Cerebellar cortex (tissue), 1 donor: ENCODE measurements at regions not wholly inside any gene's neighbourhood (a gene's known extent, or its start where the extent isn't known, plus 50 kb on each side); places are given as distances from the start of the nearest gene placed in this dataset.
A peak's percentile ranks its signal among the peaks of the same experiment; 100 is the strongest.
"Not testable (repeated sequence)": the region's sequence is repeated elsewhere in the genome, so short reads cannot be mapped to it uniquely, and the experiment has no call there.

Experiments used
- DNase-seq: peaks from one replicate; pipeline ENCODE4 v3.0.0-alpha.2; 2015; ENCODE audit warnings: low spot score

DNA sequence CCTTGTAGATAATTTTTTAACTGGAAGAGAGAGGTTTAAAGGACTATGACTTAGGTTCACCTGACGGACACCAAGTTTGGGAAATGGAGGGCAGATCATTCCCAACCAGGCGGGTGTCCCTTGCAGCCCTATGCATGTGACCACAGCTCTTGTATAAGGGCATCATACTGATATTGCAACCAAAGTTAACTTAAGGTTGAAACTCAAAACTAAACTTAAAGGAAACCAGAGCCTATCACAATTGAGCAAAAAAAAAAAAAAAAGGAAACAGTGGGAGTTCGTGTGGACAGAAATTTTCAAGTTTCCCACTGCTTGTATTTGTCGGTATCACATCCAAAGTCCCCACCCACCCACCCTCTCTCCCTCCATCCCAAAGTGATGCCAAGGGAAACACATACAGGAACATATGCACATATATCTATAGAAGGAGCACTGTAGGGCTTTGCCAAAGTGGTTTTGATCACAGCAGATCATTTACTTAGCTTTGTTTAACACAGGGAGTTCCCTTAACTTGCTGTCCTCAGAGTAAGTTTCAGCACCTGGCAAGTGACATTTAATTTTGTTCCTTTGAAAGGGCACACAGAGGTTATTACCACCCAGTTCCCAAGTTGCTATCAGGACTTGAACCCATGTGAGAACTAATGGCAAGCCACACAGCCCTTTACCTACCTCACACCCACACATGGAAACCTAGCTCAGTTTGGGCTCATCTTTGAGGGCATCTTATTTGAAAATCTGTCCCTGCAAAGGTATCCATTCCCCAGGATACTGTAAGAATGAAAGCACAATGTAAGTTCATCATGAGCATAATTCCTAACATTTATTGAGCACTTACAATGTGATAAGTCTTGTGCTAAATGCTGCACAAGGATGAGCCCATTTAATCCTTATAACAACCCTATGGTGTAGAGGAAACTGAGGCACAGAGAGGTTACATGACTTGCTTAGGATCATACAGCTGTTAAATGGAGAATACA is 204.5 kb upstream of the CMC1 start:
- DNase-seq: no peak

DNA sequence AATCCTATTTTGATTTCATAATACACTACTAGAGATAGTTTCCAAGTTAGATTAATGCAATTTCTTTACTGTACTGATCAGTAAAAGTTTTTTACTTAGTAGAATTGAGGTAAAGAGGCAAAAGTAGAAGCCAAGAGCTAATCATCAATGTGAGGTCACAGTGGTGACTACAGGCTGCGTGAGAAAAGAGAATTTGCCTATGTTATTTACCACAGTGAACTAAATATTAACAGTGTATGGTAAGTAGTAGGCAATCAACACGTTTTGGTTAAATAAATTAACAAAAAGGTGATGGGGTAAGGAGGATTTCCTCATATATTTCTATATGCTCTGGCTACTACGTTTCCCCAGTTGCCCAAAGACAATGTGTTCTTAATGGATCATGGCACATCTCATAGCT is 202.2 kb upstream of the CMC1 start:
- DNase-seq: no peak

DNA sequence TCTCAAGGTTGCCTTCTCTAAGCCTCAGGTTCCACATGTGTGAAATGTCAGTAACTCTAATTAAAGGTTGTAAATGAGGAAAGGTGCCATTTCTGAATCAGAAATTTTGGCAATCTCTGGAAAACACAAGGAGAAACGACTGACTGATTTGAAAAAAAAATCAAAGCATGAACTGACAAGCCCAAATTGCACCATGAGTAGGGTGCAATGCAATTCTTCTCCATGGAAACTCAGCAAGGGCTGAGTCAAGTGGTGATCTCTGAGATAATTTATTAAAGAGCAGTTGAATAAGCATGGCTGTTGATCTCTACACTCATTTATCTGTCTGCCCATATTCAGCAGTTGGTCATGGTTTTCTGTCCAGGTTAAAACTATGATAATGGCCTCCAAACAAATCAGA is 201.6 kb upstream of the CMC1 start:
- DNase-seq: no peak

DNA sequence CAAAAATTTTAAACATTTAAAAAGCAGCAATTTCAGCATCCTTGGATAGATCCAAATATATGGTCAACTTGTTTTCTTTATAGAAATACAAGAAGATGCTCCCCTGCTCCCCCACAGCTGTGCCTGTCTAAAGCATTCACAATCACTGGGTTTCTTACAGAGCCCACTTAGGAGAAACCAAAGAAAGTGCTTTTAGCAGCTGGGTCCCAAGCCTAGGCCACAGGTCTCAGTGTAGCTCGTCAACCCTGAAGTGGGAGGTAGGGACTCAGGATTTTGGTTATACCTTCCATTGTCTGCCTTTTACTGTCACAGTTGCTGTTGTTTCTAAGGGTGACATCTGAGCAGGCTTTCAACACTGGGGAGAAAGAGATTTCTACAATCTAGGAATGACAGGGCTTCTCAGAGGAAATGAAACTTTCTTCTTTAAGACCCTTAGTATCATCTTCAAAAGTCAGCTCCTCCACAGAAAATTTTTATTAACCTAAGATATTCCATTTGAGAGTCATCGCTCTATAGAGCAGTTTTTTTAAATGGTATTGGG is 199.3 kb upstream of the CMC1 start:
- DNase-seq: no peak

DNA sequence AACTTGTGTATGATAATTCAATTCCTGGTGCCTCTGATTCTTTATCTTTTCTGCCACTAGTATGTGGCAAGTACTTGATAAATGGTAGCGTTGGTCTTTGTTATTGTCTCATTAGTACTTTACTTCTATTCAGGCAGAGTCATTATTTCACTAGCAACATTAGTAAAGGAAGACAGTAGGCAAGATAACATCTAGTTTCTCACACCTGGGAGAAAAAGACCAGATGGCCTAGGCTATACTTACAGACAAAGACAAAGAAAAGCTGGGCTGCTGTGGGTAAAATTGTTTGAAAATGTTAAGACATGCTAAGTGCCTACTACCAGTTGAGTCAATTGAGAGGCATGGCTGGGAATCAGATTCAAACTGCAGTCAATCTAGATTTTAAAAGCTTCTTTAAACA is 198.7 kb upstream of the CMC1 start:
- DNase-seq: no peak

DNA sequence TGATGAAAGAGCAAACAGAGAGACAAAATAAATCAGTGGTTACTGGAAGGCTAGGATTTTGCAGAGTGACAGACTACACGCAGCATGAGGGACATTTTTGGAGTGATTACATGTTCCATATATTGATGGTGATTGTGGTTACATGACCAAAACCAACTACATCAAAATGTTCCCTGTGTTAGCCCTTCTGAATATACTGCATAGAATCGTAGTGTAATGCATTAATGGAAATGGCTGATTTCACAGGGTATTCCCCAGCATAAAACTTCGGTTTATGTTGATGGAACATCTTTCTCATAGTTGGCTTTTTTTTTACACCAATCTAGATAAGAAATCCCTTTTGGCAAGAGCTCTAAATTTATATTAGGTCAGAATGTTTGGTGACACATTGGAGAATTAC is 191.3 kb upstream of the CMC1 start:
- no peak for DNase-seq

DNA sequence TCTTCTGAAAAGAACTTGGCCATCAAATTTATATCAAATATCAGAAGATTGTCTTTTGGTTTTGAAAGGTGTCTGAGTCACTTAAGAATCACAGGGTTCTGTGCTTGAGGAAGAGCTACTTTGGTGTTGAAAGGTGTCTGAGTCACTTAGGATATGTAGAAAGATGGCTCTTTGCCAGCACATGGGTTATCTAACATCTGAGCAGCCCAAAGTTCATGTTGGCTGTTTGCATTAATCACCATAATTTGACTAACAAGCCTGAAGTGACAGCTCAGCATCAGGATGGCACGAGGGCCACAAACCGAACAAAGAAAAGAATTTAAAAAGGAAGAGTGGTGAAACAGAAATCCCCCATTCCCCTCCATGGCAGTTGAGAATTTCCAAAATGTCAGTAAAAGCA is 190.5 kb upstream of the CMC1 start:
- no peak for DNase-seq

DNA sequence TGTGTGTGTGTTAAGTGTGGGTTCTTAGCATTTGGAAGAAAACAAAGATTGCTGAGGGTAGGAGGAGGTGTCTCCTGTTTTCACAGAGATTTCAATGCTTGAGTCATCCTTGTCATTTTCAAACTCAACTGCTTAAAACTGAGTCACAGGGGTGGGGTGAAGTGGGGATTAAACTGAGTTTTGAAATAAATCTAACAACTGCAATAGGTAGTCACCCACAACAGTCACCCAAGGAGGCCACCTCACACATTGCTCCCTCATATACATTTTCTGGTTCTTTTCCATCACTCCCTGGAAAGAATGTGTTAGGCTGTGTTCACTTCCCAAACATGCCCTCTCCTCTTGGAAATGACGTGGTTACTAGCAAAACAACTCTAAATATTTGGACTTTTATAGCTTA is 187.7 kb upstream of the CMC1 start:
- no peak for DNase-seq

DNA sequence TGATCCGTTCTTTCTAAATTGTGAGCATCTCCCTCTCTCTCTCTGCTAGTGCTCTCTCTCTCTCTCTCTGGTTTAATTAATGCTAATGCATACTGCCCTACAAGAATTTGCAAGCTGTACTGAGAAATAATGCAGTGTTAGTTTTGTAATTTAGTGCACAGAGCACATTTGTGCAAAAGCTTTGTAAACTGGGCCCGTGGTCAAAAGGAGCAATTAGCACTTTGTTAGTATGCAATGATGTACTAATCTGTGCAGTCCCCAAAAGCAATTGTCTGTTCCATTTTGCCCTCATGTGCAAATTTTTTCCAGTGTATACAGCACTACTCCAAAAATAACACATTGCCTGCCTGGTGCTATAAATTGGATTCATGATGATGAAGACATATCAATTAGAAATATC is 184.6 kb upstream of the CMC1 start:
- DNase-seq: no peak

DNA sequence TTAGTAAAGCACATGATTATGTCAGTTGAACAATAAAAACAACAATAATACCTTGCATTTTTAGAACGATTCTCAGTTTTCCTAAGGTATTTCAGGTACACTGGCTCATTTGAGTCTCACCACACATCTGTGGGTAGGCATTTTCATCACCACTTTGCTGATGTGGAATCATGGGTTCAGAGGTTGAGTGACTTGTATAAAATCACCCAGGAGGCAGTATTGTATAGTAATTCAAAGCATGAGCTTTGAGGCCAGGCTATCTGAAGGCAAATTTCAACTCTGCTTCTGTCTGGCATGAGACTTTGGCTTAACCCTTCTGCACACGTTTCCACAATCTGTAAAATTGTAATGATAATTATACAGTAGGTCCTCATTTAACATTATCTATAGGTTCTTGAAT is 183.9 kb upstream of the CMC1 start:
- no peak for DNase-seq

DNA sequence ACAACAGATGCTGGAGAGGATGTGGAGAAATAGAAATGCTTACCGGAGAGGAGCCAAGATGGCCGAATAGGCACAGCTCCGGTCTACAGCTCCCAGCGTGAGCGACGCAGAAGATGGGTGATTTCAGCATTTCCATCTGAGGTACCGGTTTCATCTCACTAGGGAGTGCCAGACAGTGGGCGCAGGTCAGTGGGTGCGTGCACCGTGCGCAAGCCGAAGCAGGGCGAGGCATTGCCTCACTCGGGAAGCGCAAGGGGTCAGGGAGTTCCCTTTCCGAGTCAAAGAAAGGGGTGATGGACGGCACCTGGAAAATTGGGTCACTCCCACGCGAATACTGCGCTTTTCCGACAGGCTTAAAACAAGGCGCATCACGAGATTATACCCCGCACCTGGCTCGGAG is 182.2 kb upstream of the CMC1 start:
- DNase-seq: not testable (repeated sequence)

DNA sequence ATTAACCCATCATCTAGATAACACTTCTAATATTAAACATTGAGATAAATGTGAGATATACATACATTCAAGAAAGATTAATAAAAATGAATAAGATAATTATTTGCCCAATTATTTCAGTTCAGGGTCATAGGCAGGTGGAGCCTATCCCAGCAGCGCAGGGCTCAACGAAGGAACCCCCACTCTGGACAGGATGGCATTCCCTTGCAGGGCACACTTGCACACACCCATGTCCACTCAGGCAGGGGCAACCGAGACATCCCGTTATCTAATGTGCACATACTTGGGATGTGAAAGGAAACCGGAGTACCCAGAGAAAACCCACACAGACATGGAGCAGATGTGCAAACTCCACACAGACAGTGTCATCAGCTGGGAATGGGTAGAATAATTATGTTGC is 175.4 kb upstream of the CMC1 start:
- DNase-seq: no peak

DNA sequence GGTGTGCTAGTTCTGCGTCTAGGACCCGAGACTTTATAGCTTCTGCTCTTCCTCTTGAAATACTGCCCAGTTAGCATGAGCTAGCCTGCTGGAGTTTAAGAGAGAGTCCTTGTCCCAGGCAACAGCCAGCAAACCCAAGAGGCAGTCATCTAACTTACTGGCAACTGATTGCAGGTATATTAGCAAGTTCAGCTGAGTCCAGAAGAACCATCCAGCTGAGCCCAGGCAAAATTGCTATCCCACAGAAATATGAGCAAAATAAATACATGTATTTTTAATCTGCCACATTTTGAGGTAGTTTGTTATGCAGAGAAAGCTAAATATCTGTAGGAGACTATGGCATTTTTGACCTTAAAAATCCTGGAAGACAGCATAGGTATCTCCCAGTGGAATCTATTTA is 174.4 kb upstream of the CMC1 start:
- DNase-seq: no peak

DNA sequence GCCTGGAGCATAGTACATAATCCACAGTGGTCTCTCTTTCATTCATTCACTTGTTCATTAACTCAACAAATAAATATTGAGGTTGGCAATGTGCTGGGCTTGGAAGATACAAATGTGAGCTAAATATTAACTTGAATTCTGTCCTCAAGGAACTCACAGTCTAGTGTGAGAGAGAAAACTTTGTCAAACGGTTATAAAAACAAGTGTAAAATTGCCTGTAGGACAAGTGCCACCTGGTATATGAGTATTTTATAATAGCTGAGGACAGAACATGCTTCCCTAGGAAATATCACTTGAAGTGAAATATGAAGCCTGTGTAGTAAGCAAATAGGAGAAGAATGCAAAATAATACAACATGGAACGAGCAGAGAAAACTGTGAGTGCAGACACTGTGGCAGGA is 173.1 kb upstream of the CMC1 start:
- DNase-seq: no peak

DNA sequence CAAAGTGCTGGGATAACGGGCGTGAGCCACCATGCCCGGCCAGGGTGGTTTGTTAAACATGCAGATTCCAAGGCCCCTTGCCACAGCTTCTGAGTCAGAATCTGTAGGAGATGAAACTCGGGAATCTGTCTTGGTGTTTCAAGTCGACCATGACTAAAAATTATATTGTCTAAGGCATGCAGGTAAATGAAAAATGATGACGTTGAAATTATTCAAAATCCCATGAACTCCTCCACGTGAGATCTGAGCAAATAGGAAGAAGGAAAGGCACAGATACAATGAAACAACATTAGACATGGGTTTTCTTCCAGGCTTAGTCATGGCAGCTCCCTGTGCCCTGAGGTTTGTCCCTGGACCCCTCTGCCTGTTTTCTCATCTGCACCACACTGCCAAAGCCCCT is 172.0 kb upstream of the CMC1 start:
- no peak for DNase-seq

DNA sequence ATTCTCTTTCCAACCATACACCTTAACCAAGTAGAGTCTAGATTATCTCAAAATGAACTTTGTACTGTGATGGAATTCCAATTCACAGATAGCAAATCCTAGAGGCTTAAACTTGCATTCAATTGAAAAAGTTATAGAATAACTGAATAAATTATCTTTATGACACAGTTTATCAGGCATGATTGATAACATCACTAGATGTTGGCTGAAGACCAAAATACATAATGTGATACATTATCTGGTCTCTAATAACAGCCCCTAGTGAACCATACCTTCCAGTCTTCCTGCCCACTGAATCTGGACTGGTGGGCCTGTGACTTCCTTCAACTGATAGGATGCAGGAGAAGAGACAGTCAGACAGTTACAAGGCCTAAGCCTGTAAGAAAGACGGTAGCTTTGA is 165.2 kb upstream of the CMC1 start:
- no peak for DNase-seq

DNA sequence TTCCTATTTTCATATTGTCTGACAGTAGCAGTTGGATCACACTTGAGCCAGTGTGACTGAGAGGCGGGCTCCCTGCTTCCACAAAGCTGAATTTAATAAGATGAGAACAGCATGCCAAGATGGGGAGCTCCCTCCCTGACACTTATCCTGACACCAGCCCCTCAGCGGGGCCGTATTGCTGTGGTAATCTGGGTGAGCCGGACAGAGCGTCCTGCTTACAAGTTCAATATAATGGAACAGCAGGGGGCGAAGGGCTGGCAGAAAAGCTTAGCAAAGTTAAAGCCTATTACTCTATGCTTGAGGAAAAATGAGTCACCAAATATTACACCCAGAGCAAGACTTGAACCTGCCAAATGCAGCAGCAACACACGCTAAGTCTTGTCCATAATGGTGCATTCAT is 163.8 kb upstream of the CMC1 start:
- peak; percentile 4 for DNase-seq

DNA sequence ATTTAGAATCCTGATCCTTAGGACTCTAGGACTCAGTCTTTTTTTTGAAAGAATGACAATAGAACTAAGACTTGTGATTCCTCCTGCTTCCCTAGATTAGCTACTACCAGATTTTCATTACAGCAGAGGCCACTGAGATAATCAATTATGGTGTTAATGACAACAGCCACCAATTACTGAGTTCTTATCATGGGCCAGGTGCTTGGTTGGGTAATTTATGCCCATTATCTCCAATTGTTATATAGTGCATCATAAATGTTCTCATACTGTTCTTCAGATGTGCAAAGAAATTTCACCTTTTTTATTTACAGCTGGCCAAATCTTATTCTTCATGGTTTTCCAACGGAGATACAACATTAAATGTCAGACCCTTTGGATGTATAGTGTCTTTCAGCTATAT is 162.9 kb upstream of the CMC1 start:
- DNase-seq: no peak

DNA sequence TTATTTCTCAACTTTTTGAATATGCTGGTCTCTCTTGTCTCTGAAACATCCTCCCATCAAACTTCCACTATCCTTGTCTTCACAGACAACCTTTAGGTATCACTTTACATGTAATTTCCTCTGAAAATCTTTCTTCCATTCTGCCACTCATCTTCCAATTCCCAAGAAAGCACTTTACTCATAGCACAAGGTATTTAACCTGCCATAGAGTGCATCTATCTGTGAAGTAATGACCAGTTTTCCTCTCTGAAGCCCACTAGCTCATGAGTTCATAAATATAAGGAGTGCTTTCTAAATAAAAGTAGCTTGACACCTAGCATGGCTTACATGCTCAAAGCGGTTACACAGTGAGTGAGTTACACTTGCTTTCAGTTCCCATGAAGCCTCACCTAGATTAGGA is 160.7 kb upstream of the CMC1 start:
- DNase-seq: no peak

DNA sequence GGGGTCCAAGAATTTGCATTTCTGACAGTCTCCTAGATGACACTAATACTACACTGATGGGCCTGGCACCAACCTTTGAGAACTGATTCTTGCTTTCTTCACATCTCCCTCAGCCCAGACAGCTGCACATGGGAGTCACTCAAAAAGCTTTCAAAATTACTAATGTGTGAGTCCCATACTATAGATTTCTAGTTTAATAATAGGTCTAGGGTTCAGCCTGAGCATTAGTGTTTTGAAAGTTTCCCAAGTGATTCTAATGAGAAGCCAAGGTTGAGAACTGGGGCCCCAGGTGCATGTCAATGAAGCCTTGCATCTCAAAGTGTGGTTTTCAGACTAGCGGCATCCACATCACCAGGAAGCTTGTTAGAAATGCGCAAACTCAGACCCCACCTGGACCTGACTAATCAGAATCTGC is 159.9 kb upstream of the CMC1 start:
- DNase-seq: no peak

DNA sequence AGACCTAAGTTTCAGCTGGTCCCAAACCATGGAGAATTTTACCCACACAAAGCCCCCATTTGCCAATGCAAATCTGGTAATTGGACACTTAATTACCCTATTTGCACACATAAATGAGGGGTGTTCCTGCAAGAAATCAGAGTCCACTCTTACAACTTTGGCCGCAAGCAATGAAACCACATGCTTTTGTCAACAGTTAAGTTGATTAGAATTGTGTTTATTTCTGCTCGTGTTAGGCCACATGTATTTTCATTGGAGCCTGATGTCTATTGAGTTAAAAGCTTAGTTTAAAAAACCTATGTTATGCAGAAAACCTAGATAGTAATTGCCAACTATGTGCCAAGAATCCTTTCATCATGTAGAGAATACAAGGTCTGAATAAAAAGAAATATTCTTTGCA is 153.8 kb upstream of the CMC1 start:
- DNase-seq: no peak

DNA sequence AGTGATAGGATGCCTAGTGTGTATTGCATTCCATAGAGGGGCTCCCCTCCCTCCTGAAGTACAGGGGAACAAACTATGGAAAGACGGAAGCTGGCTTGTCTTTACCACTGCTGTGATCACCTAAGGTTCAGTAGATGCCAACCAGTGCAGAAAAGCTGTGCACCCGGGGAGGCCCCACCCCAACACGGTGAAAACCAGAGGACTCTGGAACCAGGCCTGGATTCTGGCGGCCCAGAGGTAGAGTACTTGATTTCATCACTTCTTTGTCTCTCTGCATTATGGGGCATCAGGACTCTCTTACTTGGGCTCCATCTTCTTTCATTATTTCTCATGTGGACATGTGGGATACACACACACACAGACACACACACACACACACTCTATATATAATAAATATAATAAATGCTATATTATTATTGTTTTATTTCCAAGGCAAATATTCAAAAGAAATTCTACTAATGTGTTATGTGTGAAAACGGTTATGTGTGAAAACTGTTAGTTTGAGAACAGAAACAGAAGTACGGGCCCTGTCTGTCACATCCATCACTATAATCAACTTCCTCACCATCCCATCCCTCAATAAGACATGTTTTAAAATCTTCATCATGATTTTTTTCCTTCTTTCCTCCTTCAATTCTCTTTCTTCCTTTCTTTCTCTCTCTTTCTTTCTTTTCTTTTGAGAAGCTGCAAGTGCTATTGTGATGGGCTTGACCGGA is 152.4 kb upstream of the CMC1 start:
- DNase-seq: no peak

DNA sequence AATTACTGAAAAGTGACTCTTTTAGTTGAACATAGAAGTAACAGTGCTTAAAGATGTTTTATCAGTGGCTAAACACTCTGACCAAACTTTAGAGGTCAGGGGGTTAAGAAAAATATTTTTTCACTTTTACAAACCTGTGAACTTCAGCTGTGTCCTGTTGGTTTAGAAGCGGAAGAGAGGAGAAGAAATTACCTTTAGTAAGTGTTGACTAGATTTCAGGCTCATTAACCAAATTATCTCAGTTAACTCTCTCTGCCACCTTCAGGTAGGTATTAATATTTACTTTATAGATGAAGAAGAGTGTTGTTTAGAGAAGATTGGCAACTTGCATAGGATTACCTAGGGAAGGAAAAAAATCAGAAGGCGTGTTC is 151.9 kb upstream of the CMC1 start:
- no peak for DNase-seq
